Renal cortical epithelial cell (primary cell): ENCODE measurements at regions not wholly inside any gene's neighbourhood (a gene's known extent, or its start where the extent isn't known, plus 50 kb on each side); places are given as distances from the start of the nearest gene placed in this dataset.
"Not testable (repeated sequence)": the region's sequence is repeated elsewhere in the genome, so short reads cannot be mapped to it uniquely, and the experiment has no call there.

Experiments used
- DNase-seq: peaks from one replicate; pipeline ENCODE4 v3.0.0-alpha.2; 2011; ENCODE audit warnings: low read depth

DNA sequence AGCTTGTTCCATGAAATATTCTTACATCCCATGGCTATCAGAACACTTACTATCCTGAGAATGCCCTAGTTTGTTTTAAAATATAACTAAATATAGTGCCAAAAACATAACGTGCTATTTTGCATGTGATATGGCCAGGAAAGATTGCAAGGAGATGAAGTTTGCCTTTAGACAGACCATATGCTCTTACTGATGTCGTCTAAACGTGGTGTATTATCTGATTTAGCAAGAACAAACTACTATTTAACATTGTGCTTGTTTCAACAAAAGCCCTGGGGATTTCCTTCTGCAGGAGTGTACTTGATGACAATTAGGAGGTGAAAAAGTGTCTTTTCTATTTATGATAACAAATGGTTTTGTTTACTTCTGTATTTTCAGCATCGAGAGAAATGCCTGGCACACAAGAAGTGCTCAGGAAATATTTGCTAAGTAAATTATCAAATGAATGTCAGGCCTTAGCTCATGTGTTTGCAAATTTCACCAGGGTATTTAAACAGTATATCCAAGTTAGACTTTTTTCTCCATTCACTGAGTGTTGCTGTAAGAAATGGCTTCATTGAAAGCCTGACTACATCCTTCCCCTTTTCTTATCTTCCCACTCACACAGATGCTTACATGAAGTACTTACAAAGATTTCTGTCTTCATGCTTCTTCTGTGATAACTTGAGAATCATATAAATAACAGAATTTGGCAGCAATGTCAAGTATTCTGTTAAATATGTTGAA is 1033.6 kb downstream of the CDH8 start:
- no peak for DNase-seq

GRCh38 chr16:60991886-60992285 is 1044.4 kb downstream of the CDH8 start:
- no peak for DNase-seq

DNA sequence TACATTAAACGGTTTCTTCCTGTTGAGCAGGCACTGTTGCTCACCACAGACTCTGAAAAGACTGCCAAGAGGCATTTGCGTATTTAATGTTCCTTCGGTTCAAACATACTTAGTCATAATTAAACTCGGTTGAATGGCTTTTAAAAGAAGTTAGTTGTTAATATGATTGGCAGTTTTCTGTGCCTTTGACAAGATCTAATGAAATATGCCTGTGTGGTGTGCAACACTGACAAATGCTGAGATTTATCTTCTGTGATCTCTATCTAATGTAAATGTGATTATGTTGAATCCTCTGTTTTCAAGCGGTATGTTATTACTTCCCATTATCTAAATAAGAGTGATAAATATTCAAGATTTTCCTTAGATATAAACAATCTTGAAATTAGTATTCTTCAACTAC is 1046.6 kb downstream of the CDH8 start:
- no peak for DNase-seq

- no peak for DNase-seq
These were observed 1057.1 kb downstream of the CDH8 start for GRCh38 chr16:60979119-60979518.

DNA sequence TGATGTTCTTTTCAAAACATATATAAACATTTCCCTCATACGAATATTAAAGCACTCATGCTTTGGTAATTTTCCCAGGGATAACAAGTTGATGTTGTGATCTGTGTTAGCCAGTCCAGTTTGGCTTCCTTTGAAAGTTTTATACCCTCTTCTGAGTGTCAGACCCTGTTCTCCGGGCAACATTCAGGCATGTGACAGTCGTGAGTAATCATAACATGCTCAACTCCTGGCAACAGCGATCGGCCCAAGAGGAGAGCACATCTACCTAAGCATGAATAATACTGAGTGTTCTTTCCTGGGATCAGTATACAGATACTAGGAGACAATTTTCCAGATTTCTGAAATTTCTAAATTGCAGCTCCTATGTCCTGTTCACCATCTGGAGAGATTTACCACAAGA is 1086.4 kb downstream of the CDH8 start:
- no peak for DNase-seq

GRCh38 chr16:60945225-60945624 is 1091.0 kb downstream of the CDH8 start:
- DNase-seq, result no peak

DNA sequence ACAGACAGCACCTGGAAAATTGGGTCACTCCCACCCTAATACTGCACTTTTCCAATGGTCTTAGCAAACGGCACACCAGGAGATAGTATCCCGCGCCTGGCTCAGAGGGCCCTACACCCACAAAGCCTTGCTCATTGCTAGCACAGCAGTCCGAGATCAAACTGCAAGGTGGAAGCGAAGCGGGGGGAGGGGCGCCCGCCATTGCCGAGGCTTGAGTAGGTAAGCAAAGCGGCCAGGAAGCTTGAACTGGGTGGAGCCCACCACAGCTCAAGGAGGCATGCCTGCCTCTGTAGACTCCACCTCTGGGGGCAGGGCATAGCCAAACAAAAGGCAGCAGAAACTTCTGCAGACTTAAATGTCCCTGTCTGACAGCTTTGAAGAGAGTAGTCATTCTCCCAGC is 1100.0 kb downstream of the CDH8 start:
- not testable (repeated sequence) for DNase-seq

- no peak for DNase-seq
These were observed 1103.6 kb downstream of the CDH8 start for GRCh38 chr16:60932600-60932999.

- no peak for DNase-seq
These were observed 1105.9 kb downstream of the CDH8 start for GRCh38 chr16:60930291-60930690.

GRCh38 chr16:60922920-60923319 is 1113.3 kb downstream of the CDH8 start:
- DNase-seq, result no peak

- DNase-seq, result no peak
These were observed 1121.9 kb downstream of the CDH8 start for GRCh38 chr16:60914334-60914733.

- DNase-seq, result no peak
These were observed 1128.6 kb downstream of the CDH8 start for GRCh38 chr16:60907645-60908044.

- no peak for DNase-seq
These were observed 1130.4 kb downstream of the CDH8 start for GRCh38 chr16:60905811-60906210.

GRCh38 chr16:60902114-60902513 is 1134.1 kb downstream of the CDH8 start:
- DNase-seq, result no peak

DNA sequence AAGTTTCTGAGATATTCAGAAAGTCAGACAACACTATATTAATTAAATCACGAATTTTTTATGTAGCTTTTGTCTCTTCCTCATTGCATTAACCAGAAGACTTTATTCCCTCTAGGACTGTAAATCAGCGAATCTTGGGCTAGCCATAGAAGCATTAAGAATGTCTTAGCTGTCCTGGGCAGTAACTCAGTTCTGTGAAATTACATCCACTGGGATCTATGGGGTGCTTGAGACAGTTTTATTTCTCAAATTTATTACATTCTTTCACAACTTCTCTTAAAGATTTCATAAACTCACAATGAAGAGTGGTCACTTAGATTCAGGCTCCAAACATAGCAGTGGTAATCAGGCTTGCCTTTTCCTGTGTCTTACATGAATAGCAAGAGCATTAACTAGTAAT is 1153.4 kb downstream of the CDH8 start:
- no peak for DNase-seq

- DNase-seq, result no peak
These were observed 1183.6 kb downstream of the CDH8 start for GRCh38 chr16:60852635-60853034.

DNA sequence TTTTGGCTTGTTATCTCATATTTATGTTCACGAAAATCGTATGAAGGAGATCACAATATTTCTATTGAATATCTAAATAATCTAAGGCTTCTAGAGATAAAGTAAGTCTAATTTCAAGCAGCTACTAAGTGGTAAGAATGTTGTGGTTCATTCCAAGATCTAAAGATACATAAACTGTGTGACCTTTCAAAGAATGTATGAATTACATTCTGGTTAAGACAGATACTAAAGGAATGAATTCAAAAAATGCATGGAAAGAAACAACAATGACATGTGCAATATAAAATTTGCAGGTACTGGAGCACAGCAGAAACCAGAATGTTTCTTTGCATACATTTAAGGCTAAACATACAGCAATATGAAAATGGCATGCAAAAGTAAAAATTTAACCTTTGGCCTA is 1214.6 kb downstream of the CDH8 start:
- no peak for DNase-seq

- DNase-seq, result no peak
These were observed 1215.9 kb downstream of the CDH8 start for GRCh38 chr16:60820361-60820760.

DNA sequence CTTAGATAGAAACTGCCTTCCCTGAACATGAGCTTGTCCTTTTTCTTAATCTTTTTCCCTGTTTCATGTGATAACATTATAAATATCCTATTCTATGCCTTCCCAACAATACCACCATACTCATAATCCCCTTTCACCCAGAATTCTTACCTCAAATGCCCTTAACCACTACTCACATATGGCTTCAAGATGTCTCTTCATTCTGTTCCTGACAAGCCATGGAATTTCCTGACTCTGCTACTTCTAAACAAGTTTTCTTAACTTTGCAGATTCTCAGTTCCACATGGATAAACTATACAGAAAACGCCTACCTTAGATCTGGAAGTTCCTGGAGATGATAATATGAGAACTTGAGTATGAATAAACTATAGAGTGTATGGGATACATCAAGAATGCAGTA is 1217.8 kb downstream of the CDH8 start:
- no peak for DNase-seq

DNA sequence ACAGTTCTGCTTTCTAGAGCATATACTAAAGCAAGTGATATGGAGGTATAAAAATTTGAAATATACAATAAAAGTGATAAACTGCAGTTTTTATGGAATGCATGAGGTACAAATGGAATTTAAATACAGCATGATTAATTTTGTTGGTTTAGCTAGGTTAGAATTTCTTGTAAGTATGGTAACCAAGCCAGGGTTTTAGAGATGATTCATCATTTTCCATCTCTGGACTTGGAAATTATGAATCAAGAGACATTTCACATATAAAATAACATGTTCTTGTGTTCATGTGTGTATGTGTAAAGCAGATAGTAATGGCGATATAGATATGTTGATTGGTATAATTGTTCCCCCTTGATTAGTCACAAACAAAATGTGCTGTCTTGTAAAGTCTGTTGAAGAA is 1219.8 kb downstream of the CDH8 start:
- DNase-seq, result no peak

DNA sequence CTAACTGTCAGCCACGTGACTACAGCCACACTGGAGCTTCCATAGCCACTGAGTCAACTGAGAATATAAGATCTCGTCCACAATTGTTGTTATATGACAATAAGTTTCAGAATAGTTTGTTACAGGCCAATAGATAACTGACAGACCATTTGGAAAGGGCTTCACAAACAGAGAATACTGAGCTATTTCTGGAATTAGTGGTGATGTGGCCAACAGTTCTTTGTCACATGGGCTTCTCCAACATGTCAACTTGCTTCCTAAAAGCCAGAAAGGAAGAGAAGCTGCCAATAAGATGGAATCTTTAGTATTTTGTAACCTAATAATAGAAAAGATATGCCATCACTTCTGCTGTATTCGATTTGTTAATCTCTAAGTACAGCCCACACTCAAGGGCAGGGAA is 1220.4 kb downstream of the CDH8 start:
- DNase-seq, result no peak

DNA sequence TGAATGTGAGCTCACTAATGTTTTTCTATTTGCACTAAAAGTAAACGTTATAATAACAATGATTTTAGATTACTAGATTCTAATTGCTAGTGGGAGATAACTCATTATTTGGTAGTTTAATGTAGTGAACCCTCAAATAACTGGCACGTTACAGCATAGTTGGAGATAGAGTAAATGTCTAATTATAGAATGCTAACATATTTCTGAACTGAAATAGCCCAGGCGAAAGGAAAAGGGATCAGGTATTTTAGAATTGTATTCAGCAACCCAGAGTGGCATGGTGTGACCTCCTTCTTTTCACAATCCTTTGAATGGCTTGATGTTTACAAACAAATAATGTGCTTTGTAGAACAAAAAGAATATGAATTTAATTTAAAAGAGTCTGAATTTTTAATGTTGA is 1221.2 kb downstream of the CDH8 start:
- no peak for DNase-seq

DNA sequence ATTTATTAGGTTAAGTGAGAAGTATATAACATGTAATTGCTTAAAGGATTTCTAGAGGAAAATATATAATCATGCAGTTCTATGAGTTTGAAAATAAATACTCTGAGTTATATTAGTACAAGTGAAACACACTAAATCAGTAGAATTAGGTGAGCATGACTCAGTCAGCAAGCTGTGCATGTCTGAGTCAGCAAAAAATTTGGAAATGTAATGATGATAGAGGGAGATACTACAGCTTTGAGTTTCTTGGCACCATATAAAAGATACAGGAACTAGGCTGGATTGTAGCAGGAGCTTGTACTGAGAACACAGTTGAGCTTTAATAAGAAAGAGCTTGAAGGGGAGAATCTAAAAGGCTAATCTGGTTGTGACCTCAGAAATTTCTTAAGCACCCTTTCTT is 1224.6 kb downstream of the CDH8 start:
- DNase-seq, result no peak

GRCh38 chr16:60811051-60811608 is 1225.1 kb downstream of the CDH8 start:
- DNase-seq, result no peak
